HG02840 (cell line): ENCODE measurements at regions not wholly inside any gene's neighbourhood (a gene's known extent, or its start where the extent isn't known, plus 50 kb on each side); places are given as distances from the start of the nearest gene placed in this dataset.

Experiments used
- ATAC-seq: cut with Tn5 transposase; IDR thresholded peaks from one replicate; pipeline ENCODE4 v1.9.1; 2021; ENCODE audit warnings: mild to moderate bottlenecking, moderate library complexity, moderate number of reproducible peaks; ENCODE audit not compliant: unreplicated experiment, low FRiP score

GRCh38 chr3:174758943-174759342 lies 100.2 kb upstream of the NAALADL2 start:
- no peak for ATAC-seq

DNA sequence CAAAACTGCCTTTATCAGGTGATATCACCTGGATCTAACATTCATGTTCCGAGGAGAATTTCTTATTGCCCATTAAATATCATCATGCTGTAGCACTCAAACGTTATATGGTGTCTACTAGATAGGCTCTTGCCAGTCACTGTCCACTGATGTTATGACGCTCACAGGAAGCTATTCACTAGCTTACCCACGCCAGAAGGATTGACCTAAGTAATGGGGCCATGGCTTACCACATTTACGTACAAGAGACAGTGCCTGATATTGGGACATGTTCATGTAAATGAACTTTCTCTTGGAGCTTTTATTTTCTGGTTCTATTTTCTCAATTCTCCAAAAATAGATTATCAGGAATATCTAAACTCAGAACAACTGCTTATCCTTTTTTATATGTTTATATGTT lies 91.7 kb upstream of the NAALADL2 start:
- ATAC-seq, result no peak

GRCh38 chr3:174767853-174768382 lies 91.2 kb upstream of the NAALADL2 start:
- no peak for ATAC-seq

GRCh38 chr3:174769171-174769570 lies 90.0 kb upstream of the NAALADL2 start:
- ATAC-seq, result no peak

DNA sequence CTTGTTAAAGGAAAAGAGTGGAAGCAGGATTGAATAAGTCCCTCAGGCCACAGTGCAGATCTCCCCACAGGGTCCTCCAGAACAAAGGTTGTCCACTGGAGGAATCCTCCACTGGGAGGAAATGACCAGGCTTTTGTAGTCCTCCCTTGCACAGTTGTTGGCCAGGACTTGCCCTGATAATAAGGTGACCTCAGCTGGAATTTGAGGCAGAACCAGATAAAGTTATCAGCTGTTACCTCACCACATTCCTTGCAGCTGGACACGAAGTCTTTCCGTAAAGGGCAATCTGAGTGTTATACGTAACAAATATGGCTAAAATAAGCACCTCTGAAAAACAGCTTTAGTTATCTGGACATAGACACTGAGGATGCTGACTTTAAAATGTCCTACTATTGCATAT lies 83.5 kb upstream of the NAALADL2 start:
- ATAC-seq, result no peak

- ATAC-seq, result no peak
Observed at GRCh38 chr3:174776123-174776522, 83.0 kb upstream of the NAALADL2 start.

GRCh38 chr3:174776636-174777035 lies 82.5 kb upstream of the NAALADL2 start:
- ATAC-seq, result no peak

DNA sequence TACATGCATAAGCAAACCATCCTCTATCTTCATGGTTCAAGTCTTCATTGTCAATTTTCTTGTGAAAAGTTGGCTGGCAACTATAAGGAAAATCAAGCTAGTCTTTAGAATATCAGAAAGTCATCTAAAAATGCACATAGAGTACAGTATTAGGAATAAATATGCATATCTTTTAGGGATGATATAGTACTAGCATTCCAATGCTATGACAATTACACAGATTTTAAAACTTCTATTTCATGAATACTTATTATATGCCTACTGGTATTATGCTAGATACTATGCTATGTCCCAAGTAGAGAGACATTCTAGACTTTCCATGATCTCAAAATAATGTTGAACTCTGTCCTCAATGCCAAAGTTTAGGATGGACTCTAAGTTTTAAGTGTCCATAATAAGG lies 81.3 kb upstream of the NAALADL2 start:
- ATAC-seq, result no peak

GRCh38 chr3:174783502-174783901 lies 75.6 kb upstream of the NAALADL2 start:
- ATAC-seq, result no peak

DNA sequence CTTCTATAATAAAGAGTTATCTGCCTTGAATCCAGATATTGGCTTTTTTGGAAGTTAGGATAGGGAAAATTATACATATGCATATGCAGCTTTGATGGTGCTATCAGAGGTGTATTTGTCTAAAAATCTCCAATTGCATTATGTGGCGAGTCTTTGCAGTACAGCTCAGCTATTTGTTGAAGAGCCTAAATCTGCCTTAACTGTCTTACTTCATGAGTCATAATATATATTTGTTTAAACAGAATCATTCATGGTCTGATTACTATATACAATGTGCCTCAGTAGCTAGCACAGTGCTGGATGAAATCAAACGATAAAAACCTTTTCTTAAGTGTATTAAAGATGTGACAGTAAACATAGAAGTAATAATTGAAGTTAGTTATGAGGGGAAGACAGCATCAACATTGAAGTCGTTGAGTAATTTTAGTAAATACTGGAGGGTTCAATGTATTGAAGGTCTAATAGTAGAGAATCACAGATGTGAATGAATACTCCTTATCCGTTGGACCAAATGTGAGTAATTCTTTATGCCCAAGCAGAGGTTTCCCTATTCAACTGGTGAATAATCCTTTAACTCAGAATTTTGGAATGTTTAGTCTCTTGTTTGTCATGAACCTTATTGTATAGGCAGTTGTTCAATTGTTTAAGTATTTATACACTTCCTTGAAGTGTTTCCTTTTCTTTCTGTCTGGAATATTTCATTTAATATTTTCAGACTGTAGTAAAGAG lies 74.8 kb upstream of the NAALADL2 start:
- no peak for ATAC-seq

GRCh38 chr3:174786825-174787224 lies 72.3 kb upstream of the NAALADL2 start:
- no peak for ATAC-seq

DNA sequence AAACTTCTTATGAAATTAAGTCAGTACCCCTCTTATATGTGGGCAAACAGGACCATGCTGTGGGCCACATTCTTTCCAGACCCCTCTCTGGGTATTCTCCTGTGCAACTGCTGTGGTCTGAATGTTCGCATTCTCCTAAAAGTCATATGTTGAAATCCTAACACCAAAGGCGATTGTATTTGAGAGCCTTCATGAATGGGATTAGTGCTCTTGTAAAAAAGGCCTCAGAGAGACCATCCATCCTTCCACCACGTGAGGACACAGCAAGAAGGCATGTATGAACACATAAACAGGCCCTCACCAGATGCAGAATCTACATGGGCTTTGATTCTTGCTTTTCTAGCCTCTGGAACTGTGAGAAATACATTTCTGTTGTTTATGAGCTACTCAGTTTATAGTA lies 68.0 kb upstream of the NAALADL2 start:
- no peak for ATAC-seq

DNA sequence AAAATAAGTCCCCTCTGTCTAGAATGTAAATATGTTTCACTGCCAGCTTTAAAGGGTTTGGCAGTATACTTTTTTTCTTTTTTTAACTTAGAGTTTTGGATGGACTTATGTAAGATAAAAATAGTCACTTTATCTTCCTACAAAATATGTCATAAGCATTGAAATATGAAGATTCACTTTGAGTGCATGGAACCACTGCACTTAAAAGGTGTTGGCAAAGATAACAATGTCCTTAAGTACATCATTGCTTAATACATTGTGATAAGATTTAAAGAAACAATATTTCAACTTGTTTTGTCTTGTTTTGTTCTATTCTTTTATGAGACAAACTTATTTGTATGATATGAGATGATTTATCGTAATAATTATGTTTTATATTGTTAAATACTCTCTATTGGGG lies 66.3 kb upstream of the NAALADL2 start:
- ATAC-seq, result no peak
